Gastroesophageal sphincter (tissue), 3 donors: ENCODE measurements at regions not wholly inside any gene's neighbourhood (a gene's known extent, or its start where the extent isn't known, plus 50 kb on each side); places are given as distances from the start of the nearest gene placed in this dataset.

ENCODE experiments used
- EP300 ChIP-seq: sonication (generic); formaldehyde crosslinking; IDR thresholded peaks from one replicate; pipeline ENCODE4 v1.6.1; 2017; ENCODE audit warnings: antibody characterized with exemption, mild to moderate bottlenecking
- POLR2A ChIP-seq, 2 donors: fragments of 450-650 bp; IDR thresholded peaks; one replicate each; pipeline ENCODE4 v1.6.1; 2017; ENCODE audit warnings: antibody characterized with exemption in 2 of 2, mild to moderate bottlenecking in 2 of 2, moderate library complexity in 1 of 2
- POLR2AphosphoS5 ChIP-seq: sonication (generic); formaldehyde crosslinking; IDR thresholded peaks from one replicate; pipeline ENCODE4 v1.6.1; 2017; ENCODE audit warnings: antibody characterized with exemption
- TF ChIP-seq, protein P1 (sequence below), 4 experiments: fragments of 200-600 bp in 2 of 4; fragments of 450-650 bp in 2 of 4; sonication (generic) in 1 of 4; IDR thresholded peaks; one replicate each; pipeline ENCODE4 v1.5.1; 2017 to 2019; ENCODE audit warnings: antibody characterized with exemption in 4 of 4, mild to moderate bottlenecking in 2 of 4, moderate library complexity in 2 of 4

DNA sequence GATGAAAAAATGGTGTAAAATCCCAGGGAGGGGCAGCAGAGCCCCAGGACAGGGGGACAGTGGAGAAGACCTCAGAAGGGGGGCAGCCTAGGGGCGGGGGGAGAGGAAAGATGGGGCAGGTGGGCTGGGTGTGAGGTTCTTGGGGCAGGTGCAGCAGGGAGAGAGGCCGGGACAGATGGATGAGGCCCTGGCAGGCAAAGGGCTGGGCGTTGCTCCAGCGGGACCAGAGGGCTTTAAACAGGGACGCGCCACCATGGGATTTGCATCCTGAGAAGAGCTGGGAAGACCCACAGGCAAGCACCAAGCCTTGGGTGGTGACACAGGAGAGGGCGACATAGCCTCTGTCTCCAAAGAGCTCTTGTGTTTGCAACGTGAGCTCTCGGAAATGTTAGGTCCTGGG lies 1342.8 kb downstream of the TBC1D22A start:
- TF ChIP-seq, protein P1, sequence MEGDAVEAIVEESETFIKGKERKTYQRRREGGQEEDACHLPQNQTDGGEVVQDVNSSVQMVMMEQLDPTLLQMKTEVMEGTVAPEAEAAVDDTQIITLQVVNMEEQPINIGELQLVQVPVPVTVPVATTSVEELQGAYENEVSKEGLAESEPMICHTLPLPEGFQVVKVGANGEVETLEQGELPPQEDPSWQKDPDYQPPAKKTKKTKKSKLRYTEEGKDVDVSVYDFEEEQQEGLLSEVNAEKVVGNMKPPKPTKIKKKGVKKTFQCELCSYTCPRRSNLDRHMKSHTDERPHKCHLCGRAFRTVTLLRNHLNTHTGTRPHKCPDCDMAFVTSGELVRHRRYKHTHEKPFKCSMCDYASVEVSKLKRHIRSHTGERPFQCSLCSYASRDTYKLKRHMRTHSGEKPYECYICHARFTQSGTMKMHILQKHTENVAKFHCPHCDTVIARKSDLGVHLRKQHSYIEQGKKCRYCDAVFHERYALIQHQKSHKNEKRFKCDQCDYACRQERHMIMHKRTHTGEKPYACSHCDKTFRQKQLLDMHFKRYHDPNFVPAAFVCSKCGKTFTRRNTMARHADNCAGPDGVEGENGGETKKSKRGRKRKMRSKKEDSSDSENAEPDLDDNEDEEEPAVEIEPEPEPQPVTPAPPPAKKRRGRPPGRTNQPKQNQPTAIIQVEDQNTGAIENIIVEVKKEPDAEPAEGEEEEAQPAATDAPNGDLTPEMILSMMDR (IDR thresholded peaks at IDR 0.05): no peak
- TF ChIP-seq POLR2AphosphoS5 (no peak), POLR2A (IDR thresholded peaks at IDR 0.05) (no peak), EP300 (no peak)
